Activated CD4-positive, alpha-beta T cell treated with anti-CD3 and anti-CD28 coated beads, Interleukin-2, amount 10 ng/mL, durations not matched to agents 24 days and 14 days (primary cell): ENCODE measurements at regions not wholly inside any gene's neighbourhood (a gene's known extent, or its start where the extent isn't known, plus 50 kb on each side); places are given as distances from the start of the nearest gene placed in this dataset.
"Not testable (repeated sequence)": the region's sequence is repeated elsewhere in the genome, so short reads cannot be mapped to it uniquely, and the experiment has no call there.

Experiments
- DNase-seq: peaks from one replicate; pipeline ENCODE4 v3.0.0; 2022
- H3K27ac Mint-ChIP-seq: one replicate; pipeline ENCODE4 v1.8.0; 2022; ENCODE audit warnings: mild to moderate bottlenecking, mixed read lengths
- H3K27me3 Mint-ChIP-seq: one replicate; pipeline ENCODE4 v1.8.0; 2022; ENCODE audit warnings: mixed read lengths
- H3K36me3 Mint-ChIP-seq: one replicate; pipeline ENCODE4 v1.8.0; 2022; ENCODE audit warnings: low read depth, mild to moderate bottlenecking, mixed read lengths
- H3K4me1 Mint-ChIP-seq: one replicate; pipeline ENCODE4 v1.8.0; 2021; ENCODE audit warnings: mixed read lengths
- H3K4me3 Mint-ChIP-seq: one replicate; pipeline ENCODE4 v1.8.0; 2022; ENCODE audit warnings: mild to moderate bottlenecking, moderate library complexity, mixed read lengths
- H3K9me3 Mint-ChIP-seq: one replicate; pipeline ENCODE4 v1.8.0; 2021; ENCODE audit warnings: mixed read lengths
- intact Hi-C: fragments of 100-400 bp; cut with micrococcal nuclease; formaldehyde crosslinking; loops from one replicate; pipeline ENCODE4 v1.15.1; 2023

DNA sequence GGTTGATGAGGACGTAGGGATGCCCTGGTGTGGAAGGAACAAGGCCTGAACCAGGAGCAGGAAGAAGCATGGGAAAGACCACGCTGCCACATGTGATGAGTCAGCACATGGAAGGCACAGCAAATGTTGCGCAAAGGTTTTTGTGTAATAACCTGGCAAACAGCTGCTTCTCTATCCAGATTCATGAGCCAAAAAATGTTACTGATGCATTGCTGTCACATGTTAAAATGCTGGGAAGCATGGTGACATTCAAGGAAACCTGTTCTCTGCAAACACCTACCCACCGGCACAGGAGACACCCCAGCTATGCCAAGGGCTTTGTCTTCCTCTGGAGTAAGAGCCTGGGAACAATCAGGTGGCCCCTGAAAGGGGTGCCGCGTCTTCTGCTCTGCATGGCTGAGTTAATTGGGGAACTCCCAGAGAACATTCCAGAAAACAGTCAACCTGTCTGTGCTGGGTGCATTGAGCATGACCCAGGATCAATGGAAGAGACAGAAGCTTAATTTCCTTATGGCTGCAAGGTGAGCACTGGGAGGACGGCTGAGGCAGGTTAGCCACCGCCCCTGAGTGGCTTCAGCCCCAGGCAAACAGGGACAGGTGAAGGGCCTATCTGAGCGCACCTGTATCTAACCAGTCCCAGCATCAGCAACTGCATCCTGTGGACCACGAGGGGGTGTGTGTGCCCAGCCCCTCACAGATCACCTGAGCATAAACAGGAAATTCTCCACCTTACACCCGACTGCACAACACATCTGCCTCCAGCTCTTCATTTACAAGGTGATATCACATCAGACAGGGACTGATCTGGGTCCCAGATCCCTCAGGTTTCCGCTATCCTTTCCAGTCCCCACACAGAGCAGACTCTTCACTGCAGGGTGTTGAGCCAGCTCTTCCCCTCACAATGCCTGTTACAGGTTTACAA, 108.4 kb downstream of the GGTLC2 start:
- Mint-ChIP-seq H3K27ac (no peak overlapping the region), H3K4me1 (peaks cover 4% of the 10 kb centered on the region), H3K27me3 (no peaks in the 10 kb centered on the region), H3K36me3 (no peaks in the 10 kb centered on the region), H3K9me3 (no peaks in the 10 kb centered on the region), H3K4me3 (no peak overlapping the region)
- no peak for DNase-seq
- intact Hi-C loops = loop anchor here (2.0 kb wide), 1 partner anchor 204 kb away; no protein-coding TSS in a partner anchor

DNA sequence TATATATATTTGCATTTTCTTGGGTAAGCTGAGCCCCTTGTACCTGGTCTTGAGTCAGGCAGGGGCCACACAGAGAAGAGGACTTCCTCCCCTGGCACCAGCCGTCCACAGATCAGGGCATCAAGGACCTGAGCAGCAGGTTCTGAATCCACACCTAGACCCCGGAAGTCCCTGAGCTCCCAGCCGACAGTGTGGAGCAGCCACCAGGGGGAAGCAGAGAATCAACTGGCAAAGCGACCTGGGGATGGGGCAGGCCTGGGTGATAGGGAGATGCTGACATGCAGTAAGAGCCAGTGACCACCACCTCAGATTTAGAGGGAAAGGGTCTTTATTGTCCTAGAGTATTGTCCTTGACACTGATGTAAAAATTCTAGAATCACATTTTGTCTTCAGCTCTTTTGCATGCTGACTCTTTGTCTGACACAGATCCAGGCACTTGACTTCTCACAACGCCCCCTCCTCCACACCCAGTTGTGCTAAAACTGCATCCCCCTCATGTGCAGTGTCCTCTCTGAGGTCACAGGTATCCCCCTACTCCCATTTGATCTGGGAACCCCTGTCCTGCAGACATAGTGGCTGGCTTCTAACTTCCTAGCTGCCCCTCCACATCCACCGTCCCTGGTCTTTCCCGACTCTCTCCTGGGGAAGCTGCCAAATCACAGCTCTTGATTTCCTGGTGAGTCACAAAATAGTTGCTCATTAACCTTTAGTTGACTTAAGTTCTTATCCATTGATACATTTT, 109.3 kb downstream of the GGTLC2 start:
- Mint-ChIP-seq H3K4me3 (no peak overlapping the region), H3K36me3 (no peaks in the 10 kb centered on the region), H3K27ac (no peak overlapping the region), H3K27me3 (no peaks in the 10 kb centered on the region), H3K4me1 (peaks cover 4% of the 10 kb centered on the region), H3K9me3 (no peaks in the 10 kb centered on the region)
- DNase-seq = peak; percentile 92
- intact Hi-C loops = loop anchor here (2.0 kb wide), 1 partner anchor 203 kb away; no protein-coding TSS in a partner anchor

DNA sequence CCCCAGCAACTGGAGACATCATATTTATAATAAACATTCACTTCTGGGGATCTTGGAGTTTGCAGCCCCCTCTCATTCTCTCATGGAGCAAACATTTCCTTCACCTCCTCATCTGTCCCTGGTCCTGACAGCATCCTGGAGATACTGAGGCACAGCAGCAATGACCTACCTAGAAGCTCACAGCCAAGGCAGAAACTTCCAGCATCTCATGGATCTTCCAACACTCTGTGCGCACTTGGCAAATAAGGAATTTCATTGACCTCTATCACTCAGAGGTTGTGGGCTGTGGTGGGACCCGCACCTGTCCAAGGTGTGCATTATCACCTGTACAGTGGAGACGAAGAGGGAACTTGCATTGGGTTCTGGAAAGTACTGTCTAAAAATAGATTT, 109.8 kb downstream of the GGTLC2 start:
- peaks cover 4% of the 10 kb centered on the region for H3K4me1 Mint-ChIP-seq

DNA sequence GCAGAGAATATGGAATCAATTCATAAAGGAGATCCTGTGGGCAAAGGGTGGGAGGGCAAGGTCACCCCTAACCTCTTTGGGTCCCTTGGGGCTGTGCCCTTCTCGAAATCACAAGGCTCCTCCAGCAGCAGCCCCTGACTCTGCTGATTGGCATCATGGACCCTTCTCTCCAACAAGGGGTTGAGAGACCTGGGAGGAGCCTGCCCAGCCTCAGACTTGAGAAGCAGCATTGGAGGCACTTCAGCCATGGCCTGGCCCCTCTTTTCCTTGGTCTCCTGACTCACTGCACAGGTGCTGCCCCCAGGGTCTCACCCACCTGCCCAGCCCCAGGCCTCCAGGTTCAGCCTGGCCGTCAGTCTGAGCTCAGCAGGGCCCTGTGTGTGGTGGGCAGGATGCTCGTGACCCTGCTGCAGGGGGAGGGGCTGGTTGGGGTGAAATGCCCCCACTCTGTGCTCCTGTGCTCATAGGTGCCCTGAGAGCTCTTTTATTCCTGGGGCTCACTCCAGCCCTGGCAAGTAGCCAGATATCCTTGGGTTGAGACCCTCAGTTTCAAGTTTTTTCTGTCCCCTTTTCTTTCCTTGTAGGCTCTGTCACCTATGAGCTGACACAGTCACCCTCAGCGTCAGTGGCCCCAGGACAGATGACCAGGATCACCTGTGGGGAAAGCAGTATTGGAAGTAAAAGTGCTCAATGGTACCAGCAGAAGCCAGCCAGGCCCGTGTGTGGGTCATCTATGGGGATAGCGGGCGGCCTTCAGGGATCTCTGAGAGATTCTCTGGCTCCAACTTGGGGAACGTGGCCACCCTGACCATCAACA, 110.8 kb downstream of the GGTLC2 start:
- intact Hi-C loops = no loop called here
- peaks cover 4% of the 10 kb centered on the region for H3K4me1 Mint-ChIP-seq

More for the DNA sequence above, 109.8 kb downstream of the GGTLC2 start:
- intact Hi-C loops = no loop called here
- H3K4me3 Mint-ChIP-seq = no peak overlapping the region
- no peaks in the 10 kb centered on the region for H3K27me3 Mint-ChIP-seq
- H3K36me3 Mint-ChIP-seq = no peaks in the 10 kb centered on the region
- no peak for DNase-seq
- H3K27ac Mint-ChIP-seq = no peak overlapping the region
- H3K9me3 Mint-ChIP-seq = no peaks in the 10 kb centered on the region

DNA sequence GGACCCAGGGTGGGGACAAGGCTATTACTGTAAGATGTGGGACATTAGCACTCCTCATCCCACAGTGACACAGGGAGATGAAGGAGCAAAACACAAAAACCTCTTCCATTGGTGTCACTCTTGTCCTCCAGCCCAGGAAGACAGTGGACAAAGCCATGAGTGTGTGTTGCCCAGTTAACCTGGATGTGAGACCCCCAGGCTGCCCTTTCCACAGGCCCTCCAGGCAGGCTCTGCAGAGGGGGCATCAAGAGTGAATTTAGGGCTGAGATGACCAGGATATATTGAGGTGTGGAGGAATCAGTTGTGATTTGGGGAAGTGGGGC, 111.3 kb downstream of the GGTLC2 start:
- Mint-ChIP-seq H3K27me3 (peaks cover 2% of the 10 kb centered on the region), H3K4me3 (no peak overlapping the region)
- intact Hi-C loops = no loop called here

More for the DNA sequence above, 110.8 kb downstream of the GGTLC2 start:
- no peak for DNase-seq
- no peaks in the 10 kb centered on the region for H3K36me3 Mint-ChIP-seq
- no peaks in the 10 kb centered on the region for H3K9me3 Mint-ChIP-seq
- H3K27ac Mint-ChIP-seq = no peak overlapping the region
- H3K27me3 Mint-ChIP-seq = peaks cover 2% of the 10 kb centered on the region
- H3K4me3 Mint-ChIP-seq = no peak overlapping the region

DNA sequence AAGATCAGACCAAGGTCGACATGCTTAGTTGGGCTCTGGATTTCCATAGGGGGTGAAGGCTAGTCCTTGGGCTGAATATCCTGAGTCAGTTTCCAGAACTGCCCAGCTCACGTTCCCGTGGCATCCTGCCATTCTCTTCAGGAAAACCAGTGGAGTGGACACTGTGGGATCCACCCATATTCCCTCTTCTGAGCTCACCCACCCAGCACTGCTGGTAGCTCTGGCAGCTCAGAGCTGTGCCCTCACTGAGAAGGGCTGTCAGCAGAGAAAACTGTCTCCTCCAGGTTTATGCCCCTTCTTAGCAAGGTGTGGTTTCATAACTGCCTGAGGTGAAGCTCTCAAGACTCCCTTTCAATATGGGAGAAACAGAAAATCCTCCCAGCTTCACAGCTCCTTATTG, 111.7 kb downstream of the GGTLC2 start:
- H3K27ac Mint-ChIP-seq = no peak overlapping the region
- no peaks in the 10 kb centered on the region for H3K9me3 Mint-ChIP-seq
- peaks cover 2% of the 10 kb centered on the region for H3K27me3 Mint-ChIP-seq
- no peak overlapping the region for H3K4me3 Mint-ChIP-seq
- no peaks in the 10 kb centered on the region for H3K36me3 Mint-ChIP-seq
- peaks cover 4% of the 10 kb centered on the region for H3K4me1 Mint-ChIP-seq
- intact Hi-C loops = no loop called here
- DNase-seq = no peak

More for the DNA sequence above, 111.3 kb downstream of the GGTLC2 start:
- no peak for DNase-seq
- no peak overlapping the region for H3K27ac Mint-ChIP-seq
- peaks cover 4% of the 10 kb centered on the region for H3K4me1 Mint-ChIP-seq
- H3K9me3 Mint-ChIP-seq = no peaks in the 10 kb centered on the region
- H3K36me3 Mint-ChIP-seq = no peaks in the 10 kb centered on the region

DNA sequence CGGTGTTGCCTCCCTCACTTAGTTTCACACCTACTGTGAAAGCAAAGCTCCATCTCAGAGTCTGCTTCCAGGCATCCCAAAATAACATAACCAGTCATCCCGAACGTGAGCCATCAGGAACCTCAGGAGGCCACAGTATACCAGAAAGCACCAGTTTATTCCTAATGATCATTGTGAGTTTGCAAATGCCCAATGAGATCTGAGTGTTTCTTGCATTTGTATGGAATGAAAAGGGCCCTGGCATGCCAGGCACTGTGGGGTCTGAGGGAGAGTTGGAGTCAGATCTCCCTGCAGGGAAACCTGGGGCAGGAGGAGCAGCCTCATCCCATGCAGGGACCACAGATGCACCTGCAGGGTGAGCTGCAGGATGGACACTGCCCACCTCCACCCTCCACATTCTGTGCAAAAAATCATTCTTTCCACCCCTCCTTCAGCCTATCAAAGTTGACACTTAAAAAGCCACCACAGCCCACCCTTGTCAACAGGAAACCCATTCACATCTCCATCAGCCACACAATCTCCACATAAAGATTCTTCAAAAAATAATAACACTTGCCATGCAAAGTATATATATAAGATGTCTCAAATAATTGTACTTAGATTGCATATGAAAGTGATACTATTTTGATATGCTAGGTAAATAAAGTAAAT, 112.3 kb downstream of the GGTLC2 start:
- H3K4me1 Mint-ChIP-seq, H3K27ac Mint-ChIP-seq, H3K9me3 Mint-ChIP-seq, H3K27me3 Mint-ChIP-seq, DNase-seq, H3K36me3 Mint-ChIP-seq, intact Hi-C loops, H3K4me3 Mint-ChIP-seq: not testable (repeated sequence)

DNA sequence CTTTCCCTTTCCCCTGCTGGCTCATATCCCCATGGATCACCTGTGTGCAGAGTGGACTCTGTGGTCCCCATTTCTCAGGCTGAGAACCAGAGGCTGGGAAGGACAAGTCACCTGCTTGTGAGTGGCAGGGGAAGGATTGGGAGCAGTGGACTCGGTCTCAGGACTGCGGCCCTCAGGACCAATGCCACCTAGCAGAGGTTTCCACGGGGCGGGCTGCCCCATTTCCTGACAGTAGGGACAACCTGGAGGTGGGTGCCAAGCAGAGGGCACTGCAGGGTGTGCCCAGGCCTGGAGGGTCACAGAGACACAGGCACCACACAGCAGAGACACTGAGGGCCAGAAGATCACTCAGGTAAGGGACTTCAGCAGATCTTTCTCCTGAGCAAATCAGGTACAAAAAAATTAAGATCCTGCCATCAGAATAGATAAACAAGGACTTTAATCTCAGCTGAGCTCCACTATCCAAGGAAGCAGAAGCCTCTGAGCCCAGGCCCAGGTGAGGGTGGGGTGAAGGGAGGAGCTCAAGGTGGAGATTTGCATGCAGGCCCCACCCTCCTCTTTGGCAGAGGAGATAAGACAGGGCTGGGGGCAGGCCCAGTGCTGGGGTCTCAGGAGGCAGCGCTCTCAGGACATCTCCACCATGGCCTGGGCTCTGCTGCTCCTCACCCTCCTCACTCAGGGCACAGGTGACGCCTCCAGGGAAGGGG, 113.8 kb downstream of the GGTLC2 start:
- H3K36me3 Mint-ChIP-seq, H3K27me3 Mint-ChIP-seq, intact Hi-C loops, H3K27ac Mint-ChIP-seq, H3K4me1 Mint-ChIP-seq, DNase-seq, H3K9me3 Mint-ChIP-seq, H3K4me3 Mint-ChIP-seq: not testable (repeated sequence)

DNA sequence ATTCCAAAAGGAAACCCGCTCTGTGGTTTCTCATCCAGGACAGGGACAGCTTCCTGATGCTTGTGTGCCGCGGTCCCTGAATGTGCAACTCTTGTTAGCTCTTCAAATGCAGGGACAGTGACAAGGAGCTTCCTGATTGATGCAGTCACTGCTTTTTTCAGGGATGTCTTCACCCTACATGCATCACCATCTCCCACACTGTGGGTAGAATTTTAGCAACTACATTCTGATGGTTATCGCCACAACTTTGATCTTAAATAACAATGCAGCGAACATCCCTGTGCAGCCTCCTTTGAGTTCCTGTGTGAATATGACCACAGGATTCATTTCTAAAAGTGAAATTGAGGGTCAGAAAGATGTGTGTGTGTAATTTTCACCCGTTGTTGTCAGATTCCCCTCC, 115.0 kb downstream of the GGTLC2 start:
- no peak overlapping the region for H3K27ac Mint-ChIP-seq
- intact Hi-C loops = no loop called here
- H3K9me3 Mint-ChIP-seq = no peaks in the 10 kb centered on the region
- DNase-seq = no peak
- H3K4me3 Mint-ChIP-seq = no peak overlapping the region
- peaks cover 2% of the 10 kb centered on the region for H3K27me3 Mint-ChIP-seq
- H3K36me3 Mint-ChIP-seq = no peaks in the 10 kb centered on the region
- H3K4me1 Mint-ChIP-seq = no peaks in the 10 kb centered on the region

DNA sequence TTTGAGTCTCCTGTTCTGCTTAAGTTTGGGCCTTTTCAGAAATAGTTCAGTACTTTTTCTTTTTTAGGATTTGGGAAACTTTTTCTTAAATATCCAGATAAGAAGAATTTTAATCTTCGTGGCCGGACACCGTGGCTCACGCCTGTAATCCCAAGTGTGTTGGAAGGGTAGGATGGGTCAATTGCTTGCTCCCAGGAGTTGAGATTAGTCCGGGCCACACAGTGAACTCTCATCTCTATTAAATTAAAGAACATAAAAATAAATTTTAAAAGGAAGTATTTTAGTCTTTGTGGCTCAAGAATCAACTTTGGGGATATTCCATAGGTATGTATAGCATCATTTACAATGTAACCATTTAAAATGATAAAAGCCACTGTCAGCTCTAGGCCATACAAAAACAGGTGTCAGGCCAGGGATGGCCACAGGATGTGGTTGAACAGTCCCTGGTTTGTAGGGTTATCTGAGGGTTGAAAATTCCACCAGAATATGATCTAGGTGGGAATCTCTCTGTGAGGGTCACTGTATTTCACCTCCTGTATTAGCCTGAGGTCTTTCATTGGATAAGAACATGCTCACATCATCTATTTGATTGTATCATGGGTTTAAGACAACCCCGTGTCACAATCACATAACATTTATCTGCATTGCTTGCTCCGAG, 115.6 kb downstream of the GGTLC2 start:
- no peak overlapping the region for H3K4me3 Mint-ChIP-seq
- intact Hi-C loops = no loop called here
- no peak overlapping the region for H3K27ac Mint-ChIP-seq
- H3K9me3 Mint-ChIP-seq = no peaks in the 10 kb centered on the region
- DNase-seq = no peak
- H3K4me1 Mint-ChIP-seq = no peaks in the 10 kb centered on the region
- H3K27me3 Mint-ChIP-seq = peaks cover 4% of the 10 kb centered on the region
- H3K36me3 Mint-ChIP-seq = no peaks in the 10 kb centered on the region

DNA sequence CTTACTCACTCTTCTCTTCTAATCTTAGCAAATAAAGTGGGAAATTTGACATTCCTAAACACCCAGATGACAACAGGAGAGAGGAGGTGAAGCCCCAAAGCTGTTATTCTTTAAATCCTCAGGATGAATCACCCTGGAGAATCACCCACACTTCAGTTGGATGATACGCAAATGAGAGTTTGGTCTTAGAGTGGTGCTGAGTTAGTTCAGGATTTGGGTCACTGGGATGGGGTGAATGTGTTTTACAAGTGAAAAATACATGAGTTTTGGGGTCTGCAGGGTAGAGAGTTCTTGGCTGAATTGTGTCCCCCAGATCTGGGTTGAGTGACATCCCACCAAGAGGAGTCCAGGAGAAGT, 117.2 kb downstream of the GGTLC2 start:
- no peak overlapping the region for H3K27ac Mint-ChIP-seq
- no peak for DNase-seq
- H3K4me3 Mint-ChIP-seq = no peak overlapping the region
- intact Hi-C loops = no loop called here
- no peaks in the 10 kb centered on the region for H3K4me1 Mint-ChIP-seq
- H3K27me3 Mint-ChIP-seq = peaks cover 9% of the 10 kb centered on the region
- no peaks in the 10 kb centered on the region for H3K9me3 Mint-ChIP-seq
- H3K36me3 Mint-ChIP-seq = no peaks in the 10 kb centered on the region

DNA sequence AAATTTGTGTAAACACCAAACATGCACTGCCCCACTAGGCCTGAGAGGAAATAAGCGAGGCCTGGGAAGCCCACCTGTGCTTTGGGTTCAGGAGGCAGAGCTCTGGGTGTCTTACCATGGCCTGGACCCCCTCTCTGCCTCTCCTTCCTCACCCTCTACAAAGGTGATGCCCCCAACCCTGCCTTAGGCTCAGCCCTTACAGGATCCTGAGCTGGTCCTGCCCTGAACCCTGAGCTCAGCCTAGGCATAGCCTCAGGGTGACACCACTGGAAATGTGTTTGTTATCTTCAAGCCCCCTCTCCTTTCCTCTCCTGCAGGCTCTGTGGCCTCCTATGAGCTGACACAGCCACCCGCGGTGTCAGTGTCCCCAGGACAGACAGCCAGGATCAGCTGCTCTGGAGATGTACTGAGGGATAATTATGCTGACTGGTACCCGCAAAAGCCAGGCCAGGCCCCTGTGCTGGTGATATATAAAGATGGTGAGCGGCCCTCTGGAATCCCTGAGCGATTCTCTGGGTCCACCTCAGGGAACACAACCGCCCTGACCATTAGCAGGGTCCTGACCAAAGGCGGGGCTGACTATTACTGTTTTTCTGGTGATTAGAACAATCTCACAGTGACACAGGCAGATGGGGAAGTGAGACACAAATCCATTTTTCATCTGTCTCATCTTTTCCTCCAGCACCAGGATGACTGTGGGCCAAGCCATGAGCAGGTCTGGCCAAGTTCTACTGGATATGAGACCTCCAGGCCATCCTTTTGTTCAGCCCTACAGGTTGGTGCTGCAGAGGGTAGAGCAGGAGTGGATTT, 117.8 kb downstream of the GGTLC2 start:
- Mint-ChIP-seq H3K27me3 (peaks cover 12% of the 10 kb centered on the region), H3K36me3 (no peaks in the 10 kb centered on the region), H3K27ac (no peak overlapping the region), H3K4me3 (no peak overlapping the region), H3K4me1 (no peaks in the 10 kb centered on the region), H3K9me3 (no peaks in the 10 kb centered on the region)
- DNase-seq = no peak
- intact Hi-C loops = no loop called here
